Tibial artery (tissue), 4 donors: ENCODE measurements at regions not wholly inside any gene's neighbourhood (a gene's known extent, or its start where the extent isn't known, plus 50 kb on each side); places are given as distances from the start of the nearest gene placed in this dataset.

Source experiments
- DNase-seq, 2 donors: peaks; one replicate each; pipeline ENCODE4 v3.0.0-alpha.2; 2019
- H3K27ac ChIP-seq, 2 donors: fragments of 200-600 bp; sonication (generic) in 1 of 2; 1 replicate in 1 of 2; 2 replicates in 1 of 2; pipeline ENCODE4 v1.5.1; 2018 to 2019; ENCODE audit warnings: mild to moderate bottlenecking in 1 of 2
- H3K27me3 ChIP-seq, 2 donors: fragments of 200-600 bp; sonication (generic) in 1 of 2; one replicate each; pipeline versions ENCODE4 v1.5.1 to v1.6.0; 2016 to 2019
- H3K36me3 ChIP-seq, 3 donors: fragments of 200-600 bp; sonication (generic) in 2 of 3; one replicate each; pipeline ENCODE4 v1.5.1; 2016 to 2019; ENCODE audit warnings: mild to moderate bottlenecking in 2 of 3
- H3K4me1 ChIP-seq, 4 donors: fragments of 200-600 bp; sonication (generic) in 2 of 4; 1 replicate in 3 of 4; 2 replicates in 1 of 4; pipeline ENCODE4 v1.5.1; 2016 to 2019
- H3K4me3 ChIP-seq, 2 donors: fragments of 200-600 bp; sonication (generic) in 1 of 2; 1 replicate in 1 of 2; 2 replicates in 1 of 2; pipeline ENCODE4 v1.5.1; 2018 to 2019; ENCODE audit warnings: mild to moderate bottlenecking in 2 of 2
- H3K9me3 ChIP-seq, 3 donors: fragments of 200-600 bp; sonication (generic) in 1 of 3; one replicate each; pipeline ENCODE4 v1.5.1; 2016 to 2019
- CTCF ChIP-seq, 2 experiments: fragments of 200-600 bp in 1 of 2; fragments of 450-650 bp in 1 of 2; IDR thresholded peaks; one replicate each; pipeline ENCODE4 v1.5.1; 2017 to 2019; ENCODE audit warnings: antibody characterized with exemption in 2 of 2, mild to moderate bottlenecking in 1 of 2, moderate library complexity in 1 of 2
- intact Hi-C: fragments of 100-400 bp; cut with DNase I; formaldehyde crosslinking; loops from one replicate; pipeline ENCODE4 v1.15.0; 2023; ENCODE audit warnings: low total_unique reads

GRCh38 chr2:144280009-144280408 is 239.9 kb downstream of the ZEB2 start:
- Histone ChIP-seq H3K9me3 (no peaks in the 10 kb centered on the region), H3K36me3 (no peaks in the 10 kb centered on the region), H3K27me3 (no peaks in the 10 kb centered on the region), H3K4me3 (no peak overlapping the region), H3K27ac (no peak overlapping the region), H3K4me1 (no peaks in the 10 kb centered on the region)
- intact Hi-C loops, result no loop called here
- no peak for TF ChIP-seq CTCF (IDR thresholded peaks at IDR 0.05)
- no peak for DNase-seq

GRCh38 chr2:144279165-144279564 is 240.8 kb downstream of the ZEB2 start:
- Histone ChIP-seq H3K9me3 (no peaks in the 10 kb centered on the region), H3K36me3 (no peaks in the 10 kb centered on the region), H3K4me1 (no peaks in the 10 kb centered on the region), H3K4me3 (no peak overlapping the region), H3K27ac (no peak overlapping the region), H3K27me3 (no peaks in the 10 kb centered on the region)
- intact Hi-C loops, result loop anchor here (5.0 kb wide), 1 partner anchor 1328 kb away; no protein-coding TSS in a partner anchor
- no peak for DNase-seq
- TF ChIP-seq CTCF (IDR thresholded peaks at IDR 0.05), result no peak

- H3K9me3 ChIP-seq, result no peaks in the 10 kb centered on the region
- intact Hi-C loops, result loop anchor here (5.0 kb wide), 1 partner anchor 1330 kb away; no protein-coding TSS in a partner anchor
- H3K27ac ChIP-seq, result no peak overlapping the region
- H3K4me3 ChIP-seq, result no peak overlapping the region
- no peaks in the 10 kb centered on the region for H3K36me3 ChIP-seq
- no peaks in the 10 kb centered on the region for H3K27me3 ChIP-seq
- DNase-seq, result no peak
- TF ChIP-seq CTCF (IDR thresholded peaks at IDR 0.05), result no peak
- no peaks in the 10 kb centered on the region for H3K4me1 ChIP-seq
Measured at GRCh38 chr2:144277622-144278354, 242.1 kb downstream of the ZEB2 start.

GRCh38 chr2:144275340-144275739 is 244.6 kb downstream of the ZEB2 start:
- intact Hi-C loops, result loop anchor here (5.0 kb wide), 1 partner anchor 1332 kb away; no protein-coding TSS in a partner anchor
- DNase-seq, result no peak
- no peaks in the 10 kb centered on the region for H3K9me3 ChIP-seq

GRCh38 chr2:144274131-144274530 is 245.8 kb downstream of the ZEB2 start:
- TF ChIP-seq CTCF (IDR thresholded peaks at IDR 0.05), result no peak
- DNase-seq, result no peak
- H3K4me1 ChIP-seq, result no peaks in the 10 kb centered on the region
- H3K27me3 ChIP-seq, result no peaks in the 10 kb centered on the region
- H3K9me3 ChIP-seq, result no peaks in the 10 kb centered on the region
- H3K4me3 ChIP-seq, result no peak overlapping the region
- H3K36me3 ChIP-seq, result no peaks in the 10 kb centered on the region
- intact Hi-C loops, result no loop called here
- no peak overlapping the region for H3K27ac ChIP-seq

More at GRCh38 chr2:144275340-144275739, 244.6 kb downstream of the ZEB2 start:
- Histone ChIP-seq H3K4me1 (no peaks in the 10 kb centered on the region), H3K27me3 (no peaks in the 10 kb centered on the region), H3K36me3 (no peaks in the 10 kb centered on the region), H3K27ac (no peak overlapping the region), H3K4me3 (no peak overlapping the region)
- no peak for TF ChIP-seq CTCF (IDR thresholded peaks at IDR 0.05)
